GM12878 (cell line): ENCODE measurements at regions not wholly inside any gene's neighbourhood (a gene's known extent, or its start where the extent isn't known, plus 50 kb on each side); places are given as distances from the start of the nearest gene placed in this dataset.

Experiments used
- ATAC-seq: fragments of 200-7000 bp; cut with Tn5 transposase; 3 replicates; pipeline ENCODE4 v1.9.1; 2020; ENCODE audit warnings: mild to moderate bottlenecking, moderate library complexity
- BruUV-seq: library from RNA; stranded (reverse); fragments of 400-500 nt; replicated peaks from 2 replicates; lab custom pipeline; 2021; lab: Mats Ljungman, UMichigan
- CTCF ChIA-PET: fragments of 300-600 bp; sonication (Branson Sonifier 250); formaldehyde crosslinking; extraction: SDS; loops from one replicate; lab custom pipeline; 2021; ENCODE audit warnings: inconsistent platforms; lab: Yijun Ruan, JAX
- POLR2A ChIA-PET: fragments of 350-600 bp; formaldehyde crosslinking; extraction: SDS; loops from one replicate; lab custom pipeline; 2021; ENCODE audit warnings: inconsistent platforms; lab: Charles Lee
- RAD21 ChIA-PET: fragments of 300-600 bp; sonication (Branson Sonifier 250); formaldehyde crosslinking; loops from one replicate; lab custom pipeline; 2023; ENCODE audit warnings: antibody characterized with exemption; ENCODE audit not compliant: unreplicated experiment; lab: Charles Lee
- SMC1A ChIA-PET: fragments of 300-600 bp; sonication (Branson Sonifier 250); formaldehyde crosslinking; loops from one replicate; lab custom pipeline; 2023; ENCODE audit not compliant: unreplicated experiment, uncharacterized antibody; lab: Charles Lee
- DNase-seq: peaks from one replicate; pipeline ENCODE4 v3.0.0-alpha.2; 2011; ENCODE audit warnings: low read depth, low spot score
- FAIRE-seq: peaks from 3 replicates; lab custom pipeline; 2011; peaks lifted over from hg19 to GRCh38; lab: Jason Lieb, UNC
- H2AFZ ChIP-seq: 2 replicates; pipeline ENCODE4 v1.6.0; 2011; ENCODE audit warnings: low read depth, low read length, control low read depth; ENCODE audit not compliant: control insufficient read depth
- H3K27ac ChIP-seq: 2 replicates; pipeline ENCODE4 v1.5.1; 2011; ENCODE audit warnings: control low read depth; ENCODE audit not compliant: control insufficient read depth, insufficient read depth
- H3K27me3 ChIP-seq, 2 experiments: replicated peaks in 1 of 2; 2 replicates each; pipeline versions ENCODE4 v1.6.0 to v1.6.1; 2011; ENCODE audit warnings: low read length in 1 of 2; ENCODE audit not compliant: control insufficient read depth in 2 of 2, insufficient read depth in 2 of 2
- H3K36me3 ChIP-seq, 2 experiments: 2 replicates each; pipeline ENCODE4 v1.5.1; 2011; ENCODE audit warnings: low read length in 1 of 2; ENCODE audit not compliant: control insufficient read depth in 2 of 2, insufficient read depth in 2 of 2
- H3K4me1 ChIP-seq: 2 replicates; pipeline ENCODE4 v1.6.1; 2011; ENCODE audit warnings: mild to moderate bottlenecking, low read length, moderate library complexity, mixed read lengths; ENCODE audit not compliant: control insufficient read depth, insufficient read depth
- H3K4me2 ChIP-seq: 2 replicates; pipeline ENCODE4 v1.6.0; 2011; ENCODE audit warnings: control low read depth; ENCODE audit not compliant: control insufficient read depth, insufficient read depth
- H3K4me3 ChIP-seq: fragments of 200-600 bp; sonication (generic); 2 replicates; pipeline ENCODE4 v1.5.1; 2016
- H3K79me2 ChIP-seq: 2 replicates; pipeline ENCODE4 v1.6.0; 2011; ENCODE audit warnings: low read length; ENCODE audit not compliant: control insufficient read depth, insufficient read depth
- H3K9ac ChIP-seq: 2 replicates; pipeline ENCODE4 v1.8.0; 2011; ENCODE audit warnings: low read length, control low read depth, mixed read lengths; ENCODE audit not compliant: control insufficient read depth, insufficient read depth
- H3K9me3 ChIP-seq: replicated peaks from 3 replicates; pipeline ENCODE4 v1.5.1; 2011; ENCODE audit warnings: mild to moderate bottlenecking, low read length; ENCODE audit not compliant: control insufficient read depth, insufficient read depth
- H4K20me1 ChIP-seq: 2 replicates; pipeline ENCODE4 v1.6.0; 2011; ENCODE audit not compliant: control insufficient read depth, insufficient read depth
- EED ChIP-seq: sonication (generic); IDR thresholded peaks from 2 replicates; pipeline ENCODE4 v1.6.1; 2016; ENCODE audit warnings: antibody characterized with exemption, low read depth
- FOS ChIP-seq: IDR thresholded peaks from 3 replicates; pipeline ENCODE4 v1.6.1; 2011; ENCODE audit warnings: borderline replicate concordance; ENCODE audit not compliant: insufficient read length; ENCODE audit errors: extremely low read depth
- NFIC ChIP-seq: IDR thresholded peaks from 2 replicates; pipeline ENCODE4 v1.6.1; 2012; ENCODE audit warnings: low read depth, mild to moderate bottlenecking, inconsistent platforms, low read length, moderate library complexity
- NFXL1 ChIP-seq: fragments of 450-650 bp; IDR thresholded peaks from 2 replicates; pipeline ENCODE4 v1.6.1; 2017; ENCODE audit warnings: antibody characterized with exemption, mild to moderate bottlenecking, borderline replicate concordance
- NR2C1 ChIP-seq: fragments of 450-650 bp; IDR thresholded peaks from 2 replicates; pipeline ENCODE4 v1.6.1; 2017; ENCODE audit warnings: antibody characterized with exemption, mild to moderate bottlenecking, moderate library complexity
- PRDM15 ChIP-seq: fragments of 450-650 bp; formaldehyde crosslinking; IDR thresholded peaks from 2 replicates; pipeline ENCODE4 v1.4.0; 2020; ENCODE audit warnings: mild to moderate bottlenecking, moderate library complexity
- RAD51 ChIP-seq: fragments of 450-650 bp; IDR thresholded peaks from 2 replicates; pipeline ENCODE4 v1.6.1; 2016; ENCODE audit warnings: moderate library complexity, mild to moderate bottlenecking, inconsistent platforms
- RBBP5 ChIP-seq: fragments of 200-600 bp; sonication (generic); conservative IDR thresholded peaks from 2 replicates; pipeline ENCODE4 v1.6.1; 2016
- SIX5 ChIP-seq: IDR thresholded peaks from 2 replicates; pipeline ENCODE4 v1.6.1; 2011; ENCODE audit warnings: mild to moderate bottlenecking, low read depth, low read length, moderate library complexity; ENCODE audit not compliant: severe bottlenecking
- SMAD5 ChIP-seq: IDR thresholded peaks from 2 replicates; pipeline ENCODE4 v1.6.1; 2016; ENCODE audit warnings: antibody characterized with exemption, low read depth
- TAF1 ChIP-seq: IDR thresholded peaks from 2 replicates; pipeline ENCODE4 v1.6.1; 2011; ENCODE audit warnings: mild to moderate bottlenecking, low read depth, low read length, borderline replicate concordance
- USF2 ChIP-seq: IDR thresholded peaks from 2 replicates; pipeline ENCODE4 v1.6.1; 2011; ENCODE audit warnings: low read depth, low read length, improper control_type of control experiment, borderline replicate concordance
- YY1 ChIP-seq: IDR thresholded peaks from 2 replicates; pipeline ENCODE4 v1.6.1; 2011; ENCODE audit warnings: low read depth, mild to moderate bottlenecking, low read length
- ZNF217 ChIP-seq: fragments of 450-650 bp; IDR thresholded peaks from 2 replicates; pipeline ENCODE4 v1.6.1; 2017; ENCODE audit warnings: antibody characterized with exemption, mild to moderate bottlenecking
- ZNF384 ChIP-seq: IDR thresholded peaks from 2 replicates; pipeline ENCODE4 v1.6.1; 2012; ENCODE audit warnings: low read depth, mild to moderate bottlenecking, low read length, improper control_type of control experiment, borderline replicate concordance
- WGBS: methylation state at CpG from one replicate; pipeline ENCODE4 v1.1.6; 2016; ENCODE audit warnings: low lambda C conversion rate; ENCODE audit not compliant: insufficient replicate concordance, insufficient coverage; ENCODE audit errors: missing lambda C conversion rate; 5-methylcytosine and 5-hydroxymethylcytosine counted together
- in situ Hi-C: fragments of 300-500 bp; cut with MboI; formaldehyde crosslinking; loops from 9 replicates; pipeline ENCODE4 v1.14.3; 2018; ENCODE audit warnings: mixed read lengths
- intact Hi-C: fragments of 100-400 bp; cut with micrococcal nuclease; formaldehyde crosslinking; loops from one replicate; pipeline ENCODE4 v1.14.2; 2022; ENCODE audit not compliant: unreplicated experiment
- TF ChIP-seq, protein P1 (sequence below): IDR thresholded peaks from 2 replicates; pipeline ENCODE4 v1.6.1; 2012; ENCODE audit warnings: low read depth, low read length, improper control_type of control experiment

DNA sequence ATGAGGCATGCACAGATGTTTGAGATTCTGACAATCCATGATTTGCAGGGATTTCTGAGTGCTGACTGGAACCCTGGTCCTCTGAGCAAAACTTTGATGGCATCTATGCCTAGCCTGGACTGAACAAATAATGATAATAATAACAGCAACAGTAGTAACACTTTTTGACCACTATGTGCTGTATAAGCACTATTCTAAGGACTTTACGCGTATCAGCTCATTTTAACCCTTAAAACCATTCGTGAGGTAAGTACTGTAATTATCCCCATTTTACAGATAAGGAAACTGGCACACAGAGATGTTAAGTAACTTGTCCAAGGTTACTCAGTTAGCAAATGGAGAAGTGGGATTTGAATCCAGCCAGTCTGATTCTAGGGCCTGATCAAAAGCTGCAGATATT, 168.4 kb downstream of the C11orf91 start:
- intact Hi-C loops (no loop called here), in situ Hi-C loops (no loop called here)
- no TSS peak for BruUV-seq
- H3K4me1 ChIP-seq, result no peaks in the 10 kb centered on the region; the same call in 1 of the 2 replicates
- no peaks in the 10 kb centered on the region for H3K27me3 ChIP-seq
- H3K36me3 ChIP-seq, result no peaks in the 10 kb centered on the region
- ChIA-PET SMC1A (interaction anchor here (0.7 to 1.7 kb wide), 4 partner anchors 12 to 543 kb away, joined by 3 read pairs; no protein-coding TSS in a partner anchor), POLR2A (no interaction called here), CTCF (interaction anchor here (1.7 to 1.8 kb wide), 2 partner anchors 20 to 210 kb away, joined by 3 to 6 read pairs; no protein-coding TSS in a partner anchor), RAD21 (no interaction called here)
- no peak for ATAC-seq
- no peaks in the 10 kb centered on the region for H3K79me2 ChIP-seq
- no peak for TF ChIP-seq NR2C1
- no peak for TF ChIP-seq FOS
- TF ChIP-seq ZNF384, result no peak
- TF ChIP-seq SMAD5, result no peak
- TF ChIP-seq, protein P1, sequence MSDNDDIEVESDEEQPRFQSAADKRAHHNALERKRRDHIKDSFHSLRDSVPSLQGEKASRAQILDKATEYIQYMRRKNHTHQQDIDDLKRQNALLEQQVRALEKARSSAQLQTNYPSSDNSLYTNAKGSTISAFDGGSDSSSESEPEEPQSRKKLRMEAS, result no peak
- no peak for TF ChIP-seq RAD51
- no peak for TF ChIP-seq NFIC
- no peak for TF ChIP-seq SIX5
- TF ChIP-seq RBBP5, result no peak
- no peak for TF ChIP-seq USF2
- no peak for TF ChIP-seq TAF1
- TF ChIP-seq NFXL1, result no peak
- no peak for TF ChIP-seq PRDM15 (CRISPR knock-in tag)
- no peak for TF ChIP-seq ZNF217
- TF ChIP-seq EED, result no peak
- no peak for TF ChIP-seq YY1
- H3K27ac ChIP-seq, result no peak overlapping the region
- H3K4me2 ChIP-seq, result no peak overlapping the region
- H3K4me3 ChIP-seq, result no peak overlapping the region
- DNase-seq, result no peak
- H3K9me3 ChIP-seq, result peaks cover 3% of the 10 kb centered on the region; the same call in 1 of the 3 replicates
- H3K9ac ChIP-seq, result no peak overlapping the region
- no peaks in the 10 kb centered on the region for H4K20me1 ChIP-seq
- no peak overlapping the region for H2AFZ ChIP-seq
- no peak for FAIRE-seq
- 78% methylated on average over 3 of the region's 3 CpGs for WGBS
